ENCODE measurements at regions not wholly inside any gene's neighbourhood (a gene's known extent, or its start where the extent isn't known, plus 50 kb on each side); places are given as distances from the start of the nearest gene placed in this dataset.
A peak's percentile ranks its signal among the peaks of the same experiment; 100 is the strongest.

DNA sequence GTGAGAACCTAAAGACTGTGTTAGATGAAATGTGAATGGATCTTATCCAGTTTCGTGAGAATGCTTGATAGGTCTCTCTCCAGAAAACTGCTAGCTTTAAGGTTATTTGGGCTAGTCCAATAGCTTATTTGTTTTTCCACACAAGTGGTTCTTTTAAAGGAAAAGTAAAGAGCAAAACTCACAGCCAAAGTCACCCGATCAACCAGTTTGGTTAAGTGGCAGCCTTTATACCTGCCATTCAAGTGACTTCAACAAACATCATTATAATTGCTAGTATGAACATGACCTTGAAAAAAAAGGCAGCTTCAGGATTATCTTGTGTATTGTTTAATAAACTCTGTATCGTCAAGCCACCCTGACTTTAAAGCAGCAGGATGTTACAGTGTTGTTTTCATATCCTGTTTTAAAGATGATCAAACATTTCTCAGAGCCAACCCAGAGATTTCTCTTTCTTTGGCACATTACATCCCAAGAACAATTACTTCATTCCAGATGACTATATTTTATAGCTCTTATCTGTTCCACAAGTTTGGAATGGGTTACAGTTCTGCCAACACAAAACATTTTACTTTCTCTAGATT, 253.4 kb downstream of the EPHA7 start:
- TF ChIP-seq, protein P1, sequence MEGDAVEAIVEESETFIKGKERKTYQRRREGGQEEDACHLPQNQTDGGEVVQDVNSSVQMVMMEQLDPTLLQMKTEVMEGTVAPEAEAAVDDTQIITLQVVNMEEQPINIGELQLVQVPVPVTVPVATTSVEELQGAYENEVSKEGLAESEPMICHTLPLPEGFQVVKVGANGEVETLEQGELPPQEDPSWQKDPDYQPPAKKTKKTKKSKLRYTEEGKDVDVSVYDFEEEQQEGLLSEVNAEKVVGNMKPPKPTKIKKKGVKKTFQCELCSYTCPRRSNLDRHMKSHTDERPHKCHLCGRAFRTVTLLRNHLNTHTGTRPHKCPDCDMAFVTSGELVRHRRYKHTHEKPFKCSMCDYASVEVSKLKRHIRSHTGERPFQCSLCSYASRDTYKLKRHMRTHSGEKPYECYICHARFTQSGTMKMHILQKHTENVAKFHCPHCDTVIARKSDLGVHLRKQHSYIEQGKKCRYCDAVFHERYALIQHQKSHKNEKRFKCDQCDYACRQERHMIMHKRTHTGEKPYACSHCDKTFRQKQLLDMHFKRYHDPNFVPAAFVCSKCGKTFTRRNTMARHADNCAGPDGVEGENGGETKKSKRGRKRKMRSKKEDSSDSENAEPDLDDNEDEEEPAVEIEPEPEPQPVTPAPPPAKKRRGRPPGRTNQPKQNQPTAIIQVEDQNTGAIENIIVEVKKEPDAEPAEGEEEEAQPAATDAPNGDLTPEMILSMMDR (IDR thresholded peaks at IDR 0.05): no peak
- Histone ChIP-seq H3K4me3 (no peak overlapping the region), H3K9me3 (no peaks in the 10 kb centered on the region), H3K27ac (no peak overlapping the region), H3K27me3 (no peaks in the 10 kb centered on the region), H3K36me3 (no peaks in the 10 kb centered on the region), H3K4me1 (no peaks in the 10 kb centered on the region)
- ATAC-seq: peak; percentile 39
- intact Hi-C loops (cut with DNase I): no loop called here
- DNase-seq: no peak

DNA sequence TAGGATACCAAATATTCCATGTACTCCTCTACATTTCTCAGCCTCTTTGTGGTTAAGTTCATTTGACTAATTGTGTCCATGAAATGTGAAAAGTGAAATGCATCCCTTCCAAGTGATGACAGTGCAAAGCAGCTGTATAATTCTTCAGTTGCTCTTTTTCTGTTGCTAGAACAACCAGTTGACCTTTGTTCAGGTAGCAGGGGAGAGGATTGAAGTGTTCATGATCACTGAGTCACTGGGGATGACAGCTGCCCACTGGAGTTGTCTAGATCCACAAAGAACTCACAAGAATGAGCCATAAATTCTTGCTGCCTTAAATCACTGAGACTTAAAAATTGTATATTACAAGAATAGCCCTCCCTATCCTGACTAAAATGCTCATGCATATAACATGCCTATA, 254.6 kb downstream of the EPHA7 start:
- ATAC-seq: no peak
- H3K27ac ChIP-seq: no peak overlapping the region

DNA sequence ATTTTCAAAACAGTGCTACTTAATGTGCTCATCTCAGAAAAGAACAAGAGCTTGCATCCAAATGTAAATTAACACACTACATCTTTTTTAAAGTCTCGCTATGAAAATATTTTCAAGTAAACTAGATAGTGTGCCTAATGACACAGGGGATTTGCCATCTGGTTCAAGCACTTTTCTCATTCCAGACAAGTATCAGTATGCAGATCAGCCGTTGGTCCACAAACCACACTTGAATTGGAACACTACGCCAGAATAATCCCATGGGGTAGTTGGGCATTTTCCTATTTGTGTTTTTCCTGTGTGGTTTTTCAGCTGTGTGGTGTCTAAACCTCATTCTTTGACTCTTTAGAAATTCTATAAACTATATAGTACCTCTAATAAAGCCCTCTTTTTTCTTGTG, 256.2 kb downstream of the EPHA7 start:
- H3K4me1 ChIP-seq: no peaks in the 10 kb centered on the region
- TF ChIP-seq, protein P1 (IDR thresholded peaks at IDR 0.05): no peak
- no peak overlapping the region for H3K4me3 ChIP-seq
- DNase-seq (no peak), ATAC-seq (no peak)
- no peaks in the 10 kb centered on the region for H3K27me3 ChIP-seq
- H3K9me3 ChIP-seq: peaks cover under 1% of the 10 kb centered on the region
- no peak overlapping the region for H3K27ac ChIP-seq
- no peaks in the 10 kb centered on the region for H3K36me3 ChIP-seq
- intact Hi-C loops (cut with DNase I): no loop called here

More for the DNA sequence above, 254.6 kb downstream of the EPHA7 start:
- TF ChIP-seq, protein P1 (IDR thresholded peaks at IDR 0.05): no peak
- H3K9me3 ChIP-seq: no peaks in the 10 kb centered on the region
- no peaks in the 10 kb centered on the region for H3K27me3 ChIP-seq
- H3K4me3 ChIP-seq: no peak overlapping the region
- H3K36me3 ChIP-seq: no peaks in the 10 kb centered on the region
- intact Hi-C loops (cut with DNase I): no loop called here
- DNase-seq: no peak
- no peaks in the 10 kb centered on the region for H3K4me1 ChIP-seq

DNA sequence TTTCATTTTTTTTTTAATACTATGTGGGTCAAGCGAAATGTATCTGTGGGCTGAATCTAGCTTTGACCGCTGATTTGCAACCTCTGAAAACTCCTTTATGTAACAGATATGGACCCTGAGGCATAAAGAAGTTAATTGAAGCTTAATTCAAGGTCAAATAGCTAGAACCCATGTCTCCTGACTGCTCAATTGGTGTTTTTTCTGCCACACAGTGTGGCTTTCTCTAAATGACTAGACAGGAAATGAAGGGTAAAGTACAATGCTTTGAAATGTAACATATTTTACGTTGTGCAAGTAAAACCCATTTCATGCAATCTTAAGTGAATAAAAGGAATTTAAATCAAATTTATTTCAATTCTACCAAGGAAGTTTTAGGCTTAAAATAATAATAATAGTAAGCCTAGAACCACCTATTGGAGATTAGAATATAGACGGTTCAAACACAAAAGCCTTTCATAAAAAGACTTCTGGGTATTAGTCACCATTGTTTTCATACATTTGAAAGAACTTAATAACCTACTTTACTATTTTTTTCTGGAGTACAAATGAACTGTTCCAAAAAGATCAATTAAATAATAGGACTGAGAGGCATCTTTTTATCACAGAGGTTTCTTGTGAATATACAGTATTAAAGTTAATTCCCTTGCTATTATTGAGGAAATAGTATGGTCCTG, 279.8 kb downstream of the EPHA7 start:
- DNase-seq (no peak), ATAC-seq (no peak)
- H3K36me3 ChIP-seq: no peaks in the 10 kb centered on the region
- intact Hi-C loops (cut with DNase I): no loop called here
- H3K4me1 ChIP-seq: no peaks in the 10 kb centered on the region
- no peaks in the 10 kb centered on the region for H3K27me3 ChIP-seq
- no peak overlapping the region for H3K4me3 ChIP-seq
- H3K27ac ChIP-seq: no peak overlapping the region
- TF ChIP-seq, protein P1 (IDR thresholded peaks at IDR 0.05): no peak
- no peaks in the 10 kb centered on the region for H3K9me3 ChIP-seq

DNA sequence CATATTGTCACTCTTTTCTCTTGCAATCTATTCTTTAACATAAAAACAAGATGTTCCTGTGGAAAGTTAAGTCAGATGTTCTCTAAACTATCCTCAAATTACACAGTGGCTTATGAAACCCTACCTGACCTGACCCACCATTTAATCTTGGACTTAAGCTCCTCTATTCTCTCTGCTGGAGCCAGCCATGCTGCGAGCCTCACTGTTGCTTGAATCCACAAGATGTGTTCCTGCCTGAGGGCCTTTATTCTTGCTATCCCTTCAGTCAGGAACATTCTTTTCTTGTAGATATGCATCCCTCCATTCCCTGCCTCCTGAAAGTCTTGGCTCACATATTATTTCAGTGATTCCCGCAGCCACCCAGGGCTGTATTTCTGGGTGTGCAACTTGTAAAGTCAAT, 283.2 kb downstream of the EPHA7 start:
- ATAC-seq (no peak), DNase-seq (no peak)
- Histone ChIP-seq H3K27ac (no peak overlapping the region), H3K4me3 (no peak overlapping the region), H3K9me3 (no peaks in the 10 kb centered on the region), H3K27me3 (no peaks in the 10 kb centered on the region), H3K36me3 (no peaks in the 10 kb centered on the region), H3K4me1 (no peaks in the 10 kb centered on the region)
- TF ChIP-seq, protein P1 (IDR thresholded peaks at IDR 0.05): no peak
- intact Hi-C loops (cut with DNase I): no loop called here

Data from upper lobe of right lung (tissue), 1 donor.